Transverse colon (tissue), 4 donors: ENCODE measurements at regions not wholly inside any gene's neighbourhood (a gene's known extent, or its start where the extent isn't known, plus 50 kb on each side); places are given as distances from the start of the nearest gene placed in this dataset.

Source experiments
- DNase-seq: peaks from one replicate; pipeline ENCODE4 v3.0.0-alpha.2; 2019
- H3K27ac ChIP-seq, 4 donors: fragments of 200-600 bp; sonication (generic); 2 replicates each; pipeline ENCODE4 v1.5.1; 2016 to 2018; ENCODE audit warnings: inconsistent platforms in 4 of 4
- H3K27me3 ChIP-seq: fragments of 200-600 bp; sonication (generic); 2 replicates; pipeline ENCODE4 v1.5.1; 2017; ENCODE audit warnings: inconsistent platforms
- H3K36me3 ChIP-seq, 4 donors: fragments of 200-600 bp; sonication (generic); 2 replicates each; pipeline ENCODE4 v1.5.1; 2017 to 2019; ENCODE audit warnings: inconsistent platforms in 4 of 4
- H3K4me1 ChIP-seq, 4 donors: fragments of 200-600 bp; sonication (generic); 2 replicates each; pipeline ENCODE4 v1.5.1; 2017 to 2020; ENCODE audit warnings: inconsistent platforms in 4 of 4
- H3K4me3 ChIP-seq, 4 donors: fragments of 200-600 bp; sonication (generic); 1 replicate in 1 of 4; 2 replicates in 3 of 4; pipeline versions ENCODE4 v1.5.1 to v1.6.1; 2017 to 2019; ENCODE audit warnings: inconsistent platforms in 4 of 4
- H3K9me3 ChIP-seq, 2 donors: fragments of 200-600 bp; sonication (generic); 2 replicates each; pipeline ENCODE4 v1.5.1; 2017 to 2019; ENCODE audit warnings: inconsistent platforms in 2 of 2
- EP300 ChIP-seq: sonication (generic); formaldehyde crosslinking; IDR thresholded peaks from one replicate; pipeline ENCODE4 v1.6.1; 2017; ENCODE audit warnings: antibody characterized with exemption, low read depth
- POLR2A ChIP-seq: fragments of 450-650 bp; IDR thresholded peaks from one replicate; pipeline ENCODE4 v1.6.1; 2016; ENCODE audit warnings: antibody characterized with exemption, mild to moderate bottlenecking, moderate library complexity
- POLR2AphosphoS5 ChIP-seq, 3 donors: sonication (generic); formaldehyde crosslinking; IDR thresholded peaks; one replicate each; pipeline ENCODE4 v1.6.1; 2016; ENCODE audit warnings: antibody characterized with exemption in 3 of 3
- WGBS, 2 donors: methylation state at CpG; one replicate each; pipeline ENCODE4 v1.1.5; 2018; ENCODE audit warnings: low coverage in 1 of 2; 5-methylcytosine and 5-hydroxymethylcytosine counted together
- in situ Hi-C, 4 donors: fragments of 200-750 bp; cut with MboI; loops; one replicate each; pipeline versions ENCODE4 v1.15.0 to v1.15.1; 2017; ENCODE audit warnings: low sequenced_read_pairs in 3 of 4, low pct_ligation_motif_present in 1 of 4, low pct_unique_long_range_greater_than_20kb in 1 of 4
- intact Hi-C: fragments of 100-400 bp; cut with DNase I; formaldehyde crosslinking; loops from one replicate; pipeline ENCODE4 v1.15.1; 2023; ENCODE audit warnings: low total_unique reads
- TF ChIP-seq, protein P1 (sequence below), 5 experiments: fragments of 200-600 bp in 3 of 5; fragments of 450-650 bp in 2 of 5; sonication (generic) in 3 of 5; IDR thresholded peaks; 1 replicate in 2 of 5; 2 replicates in 3 of 5; pipeline ENCODE4 v1.5.1; 2016 to 2017; ENCODE audit warnings: antibody characterized with exemption in 5 of 5, inconsistent platforms in 3 of 5, mild to moderate bottlenecking in 2 of 5, moderate library complexity in 1 of 5

DNA sequence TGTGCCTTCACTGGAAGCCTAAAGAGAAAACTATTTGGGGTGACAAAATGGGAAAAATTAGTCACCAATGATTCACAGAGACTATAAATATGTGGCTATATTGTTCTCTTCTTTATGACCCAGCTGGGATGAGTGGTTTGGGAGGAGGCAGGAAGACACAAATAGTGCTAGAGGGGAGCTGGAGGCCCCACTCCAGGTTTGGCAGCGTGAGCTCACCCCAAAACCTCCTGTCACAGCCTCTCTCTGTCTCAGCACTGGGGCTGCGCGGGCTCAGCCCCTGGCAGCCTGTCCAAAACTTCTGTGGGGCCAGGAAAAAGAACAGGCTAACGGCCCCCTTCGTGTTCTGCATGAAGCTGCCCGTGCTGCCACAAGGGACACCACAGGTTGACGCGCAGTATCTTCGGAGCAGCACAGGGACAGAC is 73.2 kb upstream of the LCLAT1 start:
- TF ChIP-seq, protein P1, sequence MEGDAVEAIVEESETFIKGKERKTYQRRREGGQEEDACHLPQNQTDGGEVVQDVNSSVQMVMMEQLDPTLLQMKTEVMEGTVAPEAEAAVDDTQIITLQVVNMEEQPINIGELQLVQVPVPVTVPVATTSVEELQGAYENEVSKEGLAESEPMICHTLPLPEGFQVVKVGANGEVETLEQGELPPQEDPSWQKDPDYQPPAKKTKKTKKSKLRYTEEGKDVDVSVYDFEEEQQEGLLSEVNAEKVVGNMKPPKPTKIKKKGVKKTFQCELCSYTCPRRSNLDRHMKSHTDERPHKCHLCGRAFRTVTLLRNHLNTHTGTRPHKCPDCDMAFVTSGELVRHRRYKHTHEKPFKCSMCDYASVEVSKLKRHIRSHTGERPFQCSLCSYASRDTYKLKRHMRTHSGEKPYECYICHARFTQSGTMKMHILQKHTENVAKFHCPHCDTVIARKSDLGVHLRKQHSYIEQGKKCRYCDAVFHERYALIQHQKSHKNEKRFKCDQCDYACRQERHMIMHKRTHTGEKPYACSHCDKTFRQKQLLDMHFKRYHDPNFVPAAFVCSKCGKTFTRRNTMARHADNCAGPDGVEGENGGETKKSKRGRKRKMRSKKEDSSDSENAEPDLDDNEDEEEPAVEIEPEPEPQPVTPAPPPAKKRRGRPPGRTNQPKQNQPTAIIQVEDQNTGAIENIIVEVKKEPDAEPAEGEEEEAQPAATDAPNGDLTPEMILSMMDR (IDR thresholded peaks at IDR 0.05) = no peak
- no peaks in the 10 kb centered on the region for H3K27me3 ChIP-seq
- H3K4me1 ChIP-seq = no peaks in the 10 kb centered on the region
- H3K4me3 ChIP-seq = no peak overlapping the region
- WGBS, 2 donors = 86% methylated on average over 9 of the region's 9 CpGs; no CpG with 5 or more reads in 1 of the 2 donors
- DNase-seq = no peak
- intact Hi-C loops = no loop called here
- no peaks in the 10 kb centered on the region for H3K9me3 ChIP-seq
- H3K27ac ChIP-seq = no peak overlapping the region
- H3K36me3 ChIP-seq = no peaks in the 10 kb centered on the region
- in situ Hi-C loops = no loop called here

DNA sequence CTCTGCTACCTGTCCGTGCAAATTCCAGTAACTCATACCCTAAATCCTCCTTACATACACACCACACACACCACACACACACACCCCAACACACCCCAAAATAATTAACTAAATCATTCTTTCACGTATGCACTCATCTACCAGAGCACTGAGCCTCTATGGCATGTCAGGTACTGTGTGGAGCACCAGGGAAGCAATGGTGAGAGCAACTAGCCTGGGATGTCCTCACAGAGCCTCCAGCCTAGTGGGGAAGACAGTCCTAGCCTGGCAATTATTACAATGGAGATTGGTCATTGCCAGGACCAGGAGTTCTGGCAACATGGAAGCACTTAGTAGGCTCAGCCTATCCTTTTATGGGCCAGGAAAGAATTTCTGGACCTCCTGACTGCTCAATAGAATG is 72.7 kb upstream of the LCLAT1 start:
- TF ChIP-seq, protein P1 (IDR thresholded peaks at IDR 0.05) = no peak
- TF ChIP-seq EP300 (no peak), POLR2A (no peak), POLR2AphosphoS5 (IDR thresholded peaks at IDR 0.05) (no peak)
- no peak for DNase-seq
- Histone ChIP-seq H3K27ac (no peak overlapping the region), H3K4me1 (no peaks in the 10 kb centered on the region), H3K27me3 (no peaks in the 10 kb centered on the region), H3K9me3 (no peaks in the 10 kb centered on the region), H3K36me3 (no peaks in the 10 kb centered on the region), H3K4me3 (no peak overlapping the region)
- intact Hi-C loops = no loop called here
- in situ Hi-C loops = no loop called here
- WGBS, 2 donors = 94% methylated on average over 2 of the region's 2 CpGs; no CpG with 5 or more reads in 1 of the 2 donors

DNA sequence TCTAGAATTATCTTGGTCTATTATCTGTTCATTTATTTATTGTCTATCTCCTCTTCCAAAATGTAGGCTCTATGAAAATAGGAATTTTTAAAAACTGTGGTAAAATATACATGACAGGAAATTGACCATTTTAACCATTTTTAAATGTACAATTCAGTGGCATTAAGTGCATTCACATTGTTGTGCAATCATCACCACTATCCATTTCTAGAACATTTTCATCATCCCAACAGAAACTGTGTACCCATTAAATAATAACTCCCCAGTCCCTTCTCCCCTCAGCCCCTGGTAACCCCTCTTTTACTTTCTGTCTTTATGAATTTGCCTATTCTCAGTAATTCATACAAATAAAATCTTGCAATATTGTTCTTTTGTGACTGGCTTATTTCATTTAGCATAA is 71.1 kb upstream of the LCLAT1 start:
- intact Hi-C loops = no loop called here

DNA sequence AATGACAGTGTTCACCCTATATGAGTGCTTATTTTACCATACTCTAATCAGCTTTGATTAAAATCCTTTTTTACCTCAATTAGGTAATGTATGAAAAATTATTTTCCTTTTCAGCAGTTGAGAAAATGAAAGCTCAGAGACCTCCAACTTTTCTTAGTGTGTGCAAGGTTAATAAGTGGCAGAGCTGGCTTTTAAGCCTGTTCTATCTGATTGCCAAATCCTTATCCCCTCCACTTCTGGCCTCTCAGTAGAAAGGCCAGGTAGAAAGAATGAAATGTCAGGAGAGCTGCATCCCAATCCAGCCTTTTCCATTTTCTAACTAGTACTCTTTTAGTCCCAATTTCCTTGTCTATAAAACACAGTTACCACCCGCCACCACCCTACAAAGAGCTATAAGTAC is 67.6 kb upstream of the LCLAT1 start:
- intact Hi-C loops = no loop called here
- 83 to 96% methylated on average over 1 of the region's 1 CpG for WGBS, 2 donors
- in situ Hi-C loops = no loop called here
- no peaks in the 10 kb centered on the region for H3K4me1 ChIP-seq
- H3K4me3 ChIP-seq = no peak overlapping the region
- H3K9me3 ChIP-seq = no peaks in the 10 kb centered on the region
- no peaks in the 10 kb centered on the region for H3K27me3 ChIP-seq
- no peaks in the 10 kb centered on the region for H3K36me3 ChIP-seq
- DNase-seq = no peak
- TF ChIP-seq POLR2AphosphoS5 (IDR thresholded peaks at IDR 0.05) (no peak), EP300 (no peak), POLR2A (no peak)
- TF ChIP-seq, protein P1 (IDR thresholded peaks at IDR 0.05) = no peak
- no peak overlapping the region for H3K27ac ChIP-seq

More for the DNA sequence above, 71.1 kb upstream of the LCLAT1 start:
- TF ChIP-seq, protein P1 (IDR thresholded peaks at IDR 0.05) = no peak
- Histone ChIP-seq H3K4me1 (no peaks in the 10 kb centered on the region), H3K36me3 (no peaks in the 10 kb centered on the region), H3K9me3 (no peaks in the 10 kb centered on the region), H3K27ac (no peak overlapping the region), H3K4me3 (no peak overlapping the region), H3K27me3 (no peaks in the 10 kb centered on the region)
- in situ Hi-C loops = no loop called here
- DNase-seq = no peak
